K562 (cell line): ENCODE measurements at regions not wholly inside any gene's neighbourhood (a gene's known extent, or its start where the extent isn't known, plus 50 kb on each side); places are given as distances from the start of the nearest gene placed in this dataset.

Experiments
- ATAC-seq: fragments of 200-7000 bp; cut with Tn5 transposase; 3 replicates; pipeline ENCODE4 v1.9.1; 2020; ENCODE audit warnings: moderate library complexity
- BruUV-seq: library from RNA; stranded (reverse); fragments of 400-500 nt; replicated peaks from 2 replicates; lab custom pipeline; 2021; lab: Mats Ljungman, UMichigan
- CTCF ChIA-PET: fragments of 300-600 bp; formaldehyde crosslinking; extraction: SDS; loops from one replicate; lab custom pipeline; 2021; ENCODE audit warnings: low intra/inter-chr PET ratio; lab: Yijun Ruan, JAX
- POLR2A ChIA-PET: fragments of 300-600, 350-650 bp; sonication (Branson Sonifier 250); formaldehyde crosslinking; extraction: SDS; loops from one replicate; lab custom pipeline; 2021; ENCODE audit warnings: antibody characterized with exemption, inconsistent platforms; lab: Yijun Ruan, JAX
- DNase-seq, 4 experiments: peaks; one replicate each; pipeline versions ENCODE4 v3.0.0 to v3.0.0-alpha.2; 2011 to 2018; ENCODE audit warnings: low spot score in 3 of 4, mixed read lengths in 3 of 4; ENCODE audit errors: extremely low read depth in 1 of 4
- FAIRE-seq: peaks from 2 replicates; lab custom pipeline; 2011; peaks lifted over from hg19 to GRCh38; lab: Jason Lieb, UNC
- H2AFZ ChIP-seq: 2 replicates; pipeline ENCODE4 v1.6.0; 2011; ENCODE audit warnings: low read depth, low read length, control low read depth, inconsistent platforms
- H3K27ac ChIP-seq: fragments of 200-600 bp; 3 replicates; pipeline ENCODE4 v1.8.0; 2011; ENCODE audit warnings: low read depth, mild to moderate bottlenecking, control low read depth, inconsistent platforms, low read length, moderate library complexity, mixed read lengths; ENCODE audit errors: extremely low read depth
- H3K27me3 ChIP-seq, 2 experiments: fragments of 300-600 bp in 1 of 2; 2 replicates in 1 of 2; 3 replicates in 1 of 2; pipeline versions ENCODE4 v1.6.0 to v1.8.0; 2011; ENCODE audit warnings: inconsistent platforms in 2 of 2, low read length in 2 of 2, mild to moderate bottlenecking in 1 of 2, mixed read lengths in 1 of 2, moderate library complexity in 1 of 2; ENCODE audit not compliant: control insufficient read depth in 2 of 2, insufficient read depth in 2 of 2
- H3K36me3 ChIP-seq: fragments of 300-600 bp; 3 replicates; pipeline ENCODE4 v1.8.0; 2011; ENCODE audit warnings: mild to moderate bottlenecking, low read length, inconsistent platforms; ENCODE audit not compliant: control insufficient read depth, insufficient read depth
- H3K4me1 ChIP-seq, 2 experiments: fragments of 200-600 bp in 1 of 2; replicated peaks in 1 of 2; 2 replicates in 1 of 2; 3 replicates in 1 of 2; pipeline versions ENCODE4 v1.5.1 to v1.8.0; 2011; ENCODE audit warnings: inconsistent platforms in 2 of 2, low read length in 2 of 2, mild to moderate bottlenecking in 1 of 2, mixed read lengths in 1 of 2, moderate library complexity in 1 of 2; ENCODE audit not compliant: control insufficient read depth in 2 of 2, insufficient read depth in 2 of 2
- H3K4me2 ChIP-seq: 2 replicates; pipeline ENCODE4 v1.6.1; 2011; ENCODE audit warnings: low read length, control low read depth, inconsistent platforms, mixed read lengths; ENCODE audit not compliant: insufficient read depth
- H3K4me3 ChIP-seq: fragments of 200-600 bp; sonication (generic), shearing (Covaris generic); 2 replicates; pipeline ENCODE4 v1.5.1; 2016; ENCODE audit warnings: control low read depth, inconsistent platforms
- H3K79me2 ChIP-seq: fragments of 200-600 bp; 3 replicates; pipeline ENCODE4 v1.8.0; 2011; ENCODE audit warnings: low read length, inconsistent platforms; ENCODE audit not compliant: control insufficient read depth, insufficient read depth
- H3K9ac ChIP-seq, 2 experiments: 2 replicates each; pipeline versions ENCODE4 v1.6.0 to v1.6.1; 2011; ENCODE audit warnings: low read depth in 2 of 2, low read length in 2 of 2, control low read depth in 1 of 2, inconsistent platforms in 1 of 2, mild to moderate bottlenecking in 1 of 2, mixed read lengths in 1 of 2; ENCODE audit not compliant: insufficient read depth in 1 of 2
- H3K9me1 ChIP-seq: one replicate; pipeline ENCODE4 v1.6.0; 2011; ENCODE audit warnings: inconsistent platforms, mild to moderate bottlenecking, low read length, moderate library complexity; ENCODE audit not compliant: control insufficient read depth, insufficient read depth
- H3K9me3 ChIP-seq: replicated peaks from 2 replicates; pipeline ENCODE4 v1.5.1; 2011; ENCODE audit warnings: low read depth, low read length, inconsistent platforms; ENCODE audit not compliant: control insufficient read depth, insufficient read depth
- H4K20me1 ChIP-seq: replicated peaks from 2 replicates; pipeline ENCODE4 v1.6.1; 2011; ENCODE audit warnings: low read length, inconsistent platforms, mixed read lengths; ENCODE audit not compliant: control insufficient read depth, insufficient read depth
- BRCA1 ChIP-seq, 2 experiments: fragments of 450-650 bp in 1 of 2; sonication (generic) in 1 of 2; formaldehyde crosslinking in 1 of 2; IDR thresholded peaks; 2 replicates each; pipeline versions ENCODE4 v1.5.0 to v1.6.1; 2017 to 2020; ENCODE audit warnings: mild to moderate bottlenecking in 1 of 2, missing genetic modification reagents in 1 of 2
- CHD2 ChIP-seq: IDR thresholded peaks from 2 replicates; pipeline ENCODE4 v1.6.1; 2011; ENCODE audit warnings: low read depth, low read length
- ETS2 ChIP-seq: IDR thresholded peaks from 2 replicates; pipeline ENCODE4 v1.6.1; 2016; ENCODE audit warnings: borderline replicate concordance, missing genetic modification characterization, mild to moderate bottlenecking, moderate library complexity, missing compliant biosample characterization; ENCODE audit not compliant: poor library complexity, severe bottlenecking
- GABPA ChIP-seq: fragments of 200-800 bp; sonication (Bioruptor generic); conservative IDR thresholded peaks from 2 replicates; pipeline ENCODE4 v1.6.1; 2016; ENCODE audit warnings: low read depth, missing genetic modification characterization, missing compliant biosample characterization
- HDAC6 ChIP-seq: IDR thresholded peaks from 2 replicates; pipeline ENCODE4 v1.6.1; 2012; ENCODE audit warnings: low read depth, mild to moderate bottlenecking, control low read depth, inconsistent platforms, low read length, moderate library complexity
- HMG20A ChIP-seq: fragments of 450-650 bp; formaldehyde crosslinking; conservative IDR thresholded peaks from 2 replicates; pipeline ENCODE4 v1.4.0; 2020; ENCODE audit warnings: mild to moderate bottlenecking, mixed read lengths
- KLF13 ChIP-seq: fragments of 450-650 bp; IDR thresholded peaks from 2 replicates; pipeline ENCODE4 v1.6.1; 2016; ENCODE audit warnings: missing genetic modification characterization, low read depth, mild to moderate bottlenecking, missing compliant biosample characterization, moderate library complexity, borderline replicate concordance
- MTA3 ChIP-seq: fragments of 450-650 bp; formaldehyde crosslinking; IDR thresholded peaks from 2 replicates; pipeline ENCODE4 v1.6.1; 2017; ENCODE audit warnings: mild to moderate bottlenecking, borderline replicate concordance
- NCOA1 ChIP-seq: fragments of 450-650 bp; IDR thresholded peaks from 2 replicates; pipeline ENCODE4 v1.6.1; 2016; ENCODE audit warnings: low read depth
- NFE2 ChIP-seq: IDR thresholded peaks from 2 replicates; pipeline ENCODE4 v1.6.1; 2014; ENCODE audit warnings: antibody characterized with exemption, low read depth
- POLR2AphosphoS2 ChIP-seq: IDR thresholded peaks from 2 replicates; pipeline ENCODE4 v1.6.1; 2012; ENCODE audit warnings: low read length, improper control_type of control experiment
- RBBP5 ChIP-seq: fragments of 200-600 bp; sonication (generic); IDR thresholded peaks from 2 replicates; pipeline ENCODE4 v1.6.1; 2012; ENCODE audit warnings: borderline replicate concordance, mild to moderate bottlenecking, low read length, control low read depth, inconsistent platforms; ENCODE audit not compliant: insufficient read depth, poor library complexity, severe bottlenecking
- TCF7 ChIP-seq: sonication (generic); IDR thresholded peaks from 2 replicates; pipeline ENCODE4 v1.6.1; 2016; ENCODE audit warnings: antibody characterized with exemption, borderline replicate concordance
- WHSC1 ChIP-seq: IDR thresholded peaks from one replicate; pipeline ENCODE4 v1.6.1; 2012; ENCODE audit warnings: low read length, control low read depth, inconsistent platforms
- ZNF134 ChIP-seq: fragments of 250-450 bp; sonication (Bioruptor Pico); conservative IDR thresholded peaks from 2 replicates; pipeline ENCODE4 v1.4.0; 2020
- ZNF23 ChIP-seq: fragments of 250-450 bp; sonication (Bioruptor Pico); IDR thresholded peaks from 2 replicates; pipeline ENCODE4 v1.4.0; 2020; ENCODE audit warnings: mild to moderate bottlenecking
- ZNF75A ChIP-seq: fragments of 450-650 bp; formaldehyde crosslinking; IDR thresholded peaks from 2 replicates; pipeline ENCODE4 v1.4.0; 2020; ENCODE audit warnings: mild to moderate bottlenecking
- WGBS: fragments of 100-300 bp; shearing (Covaris generic); methylation state at CpG from one replicate; pipeline ENCODE4 v1.1.6; 2016; ENCODE audit warnings: low coverage, mixed read lengths; ENCODE audit not compliant: insufficient coverage; ENCODE audit errors: missing lambda C conversion rate; 5-methylcytosine and 5-hydroxymethylcytosine counted together
- in situ Hi-C: fragments of 300-500 bp; cut with MboI; formaldehyde crosslinking; loops from 4 replicates; pipeline ENCODE4 v1.15.0; 2018; ENCODE audit warnings: inconsistent platforms, mixed read lengths
- intact Hi-C: fragments of 100-400 bp; cut with micrococcal nuclease; formaldehyde crosslinking; loops from 2 replicates; pipeline ENCODE4 v1.14.2; 2022
- TF ChIP-seq, protein P1 (sequence below): fragments of 250-450 bp; sonication (Bioruptor Pico); IDR thresholded peaks from 2 replicates; pipeline ENCODE4 v1.5.0; 2020; ENCODE audit warnings: mild to moderate bottlenecking
- TF ChIP-seq, protein P2 (sequence below): sonication (generic); formaldehyde crosslinking; IDR thresholded peaks from 2 replicates; pipeline ENCODE4 v1.8.0; 2022; ENCODE audit warnings: missing genetic modification reagents, mild to moderate bottlenecking, borderline replicate concordance
- TF ChIP-seq, protein P3 (sequence below): fragments of 450-650 bp; IDR thresholded peaks from 2 replicates; pipeline ENCODE4 v1.6.1; 2016; ENCODE audit warnings: missing biosample characterization, missing genetic modification characterization

DNA sequence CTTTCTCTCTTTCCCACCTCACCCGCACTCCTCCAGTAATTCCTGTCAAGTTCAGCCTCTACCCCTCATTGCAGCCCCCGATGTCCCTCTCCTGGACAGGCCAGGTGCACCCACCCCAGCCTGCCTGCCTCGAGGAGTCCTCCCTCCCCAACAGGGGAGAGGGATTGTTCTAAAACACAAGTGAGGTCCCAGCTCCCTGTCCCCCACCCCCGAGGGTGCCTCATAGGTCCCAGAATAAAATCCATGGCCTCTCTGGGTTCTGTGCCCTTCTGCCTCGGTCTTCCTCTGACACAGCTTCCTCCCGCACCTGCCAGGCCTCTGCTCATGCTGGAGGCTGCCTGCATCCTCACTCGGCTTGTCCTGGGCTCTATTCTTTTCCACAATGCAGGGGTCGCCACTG is 720.1 kb downstream of the BRD1 start (continued):
- TF ChIP-seq, protein P1, sequence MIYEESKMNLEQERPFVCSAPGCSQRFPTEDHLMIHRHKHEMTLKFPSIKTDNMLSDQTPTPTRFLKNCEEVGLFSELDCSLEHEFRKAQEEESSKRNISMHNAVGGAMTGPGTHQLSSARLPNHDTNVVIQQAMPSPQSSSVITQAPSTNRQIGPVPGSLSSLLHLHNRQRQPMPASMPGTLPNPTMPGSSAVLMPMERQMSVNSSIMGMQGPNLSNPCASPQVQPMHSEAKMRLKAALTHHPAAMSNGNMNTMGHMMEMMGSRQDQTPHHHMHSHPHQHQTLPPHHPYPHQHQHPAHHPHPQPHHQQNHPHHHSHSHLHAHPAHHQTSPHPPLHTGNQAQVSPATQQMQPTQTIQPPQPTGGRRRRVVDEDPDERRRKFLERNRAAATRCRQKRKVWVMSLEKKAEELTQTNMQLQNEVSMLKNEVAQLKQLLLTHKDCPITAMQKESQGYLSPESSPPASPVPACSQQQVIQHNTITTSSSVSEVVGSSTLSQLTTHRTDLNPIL (CRISPR knock-in tag) = no peak
- TF ChIP-seq ZNF23 (CRISPR knock-in tag) (no peak), CHD2 (no peak), NFE2 (no peak), WHSC1 (no peak), GABPA (tag) (no peak), BRCA1 (IDR thresholded peaks at IDR 0.05) (no peak), BRCA1 (CRISPR knock-in tag; IDR thresholded peaks at IDR 0.05) (no peak), ETS2 (tag) (no peak), MTA3 (no peak)

DNA sequence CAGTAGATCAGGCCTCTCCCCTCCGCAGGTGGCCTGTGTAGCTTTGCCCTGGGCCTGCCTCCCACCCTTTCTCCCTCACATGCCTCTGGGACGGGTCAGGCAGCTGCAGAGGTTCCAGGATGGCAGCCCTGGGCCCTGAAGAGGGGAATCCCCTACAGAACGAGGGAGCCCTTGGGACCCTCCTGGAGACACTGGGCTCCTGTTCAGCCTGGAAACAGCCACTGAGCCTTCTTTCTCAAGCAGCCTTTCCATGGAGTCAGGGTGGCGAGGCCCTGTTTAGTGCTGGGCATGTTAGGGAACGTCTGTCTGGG is 720.9 kb downstream of the BRD1 start:
- in situ Hi-C loops (no loop called here), intact Hi-C loops (no loop called here)
- Histone ChIP-seq H3K9me1 (no peaks in the 10 kb centered on the region), H3K27me3 (peaks cover 0 to 20% of the 10 kb centered on the region in 2 experiments; a peak in 1 of 5 replicates), H3K79me2 (no peaks in the 10 kb centered on the region), H2AFZ (no peak overlapping the region), H3K4me3 (no peak overlapping the region), H3K9ac (no peak overlapping the region), H3K4me2 (no peak overlapping the region), H3K9me3 (no peaks in the 10 kb centered on the region), H4K20me1 (no peaks in the 10 kb centered on the region; the same call in 1 of the 2 replicates), H3K36me3 (no peaks in the 10 kb centered on the region), H3K4me1 (no peaks in the 10 kb centered on the region), H3K27ac (no peak overlapping the region)
- ChIA-PET CTCF (no interaction called here), POLR2A (interaction anchor here (0.7 kb wide), 1 partner anchor 57 kb away, joined by 4 read pairs; no protein-coding TSS in a partner anchor)
- BruUV-seq = no TSS peak
- FAIRE-seq (no peak), ATAC-seq (no peak), DNase-seq (no peak)
- 0% methylated on average over 5 of the region's 5 CpGs for WGBS
- TF ChIP-seq POLR2AphosphoS2 (no peak), HMG20A (CRISPR knock-in tag) (no peak), ZNF75A (no peak), KLF13 (no peak), HDAC6 (no peak), ZNF134 (no peak), TCF7 (no peak), RBBP5 (no peak), NCOA1 (no peak)
- TF ChIP-seq, protein P2, sequence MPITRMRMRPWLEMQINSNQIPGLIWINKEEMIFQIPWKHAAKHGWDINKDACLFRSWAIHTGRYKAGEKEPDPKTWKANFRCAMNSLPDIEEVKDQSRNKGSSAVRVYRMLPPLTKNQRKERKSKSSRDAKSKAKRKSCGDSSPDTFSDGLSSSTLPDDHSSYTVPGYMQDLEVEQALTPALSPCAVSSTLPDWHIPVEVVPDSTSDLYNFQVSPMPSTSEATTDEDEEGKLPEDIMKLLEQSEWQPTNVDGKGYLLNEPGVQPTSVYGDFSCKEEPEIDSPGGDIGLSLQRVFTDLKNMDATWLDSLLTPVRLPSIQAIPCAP = no peak
- TF ChIP-seq, protein P3, sequence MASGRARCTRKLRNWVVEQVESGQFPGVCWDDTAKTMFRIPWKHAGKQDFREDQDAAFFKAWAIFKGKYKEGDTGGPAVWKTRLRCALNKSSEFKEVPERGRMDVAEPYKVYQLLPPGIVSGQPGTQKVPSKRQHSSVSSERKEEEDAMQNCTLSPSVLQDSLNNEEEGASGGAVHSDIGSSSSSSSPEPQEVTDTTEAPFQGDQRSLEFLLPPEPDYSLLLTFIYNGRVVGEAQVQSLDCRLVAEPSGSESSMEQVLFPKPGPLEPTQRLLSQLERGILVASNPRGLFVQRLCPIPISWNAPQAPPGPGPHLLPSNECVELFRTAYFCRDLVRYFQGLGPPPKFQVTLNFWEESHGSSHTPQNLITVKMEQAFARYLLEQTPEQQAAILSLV (tag) = no peak
